ENCODE measurements at regions not wholly inside any gene's neighbourhood (a gene's known extent, or its start where the extent isn't known, plus 50 kb on each side); places are given as distances from the start of the nearest gene placed in this dataset.

- no peak for DNase-seq (ENCODE audit: low spot score)
Measured at GRCh38 chr3:28738425-28738824, 389.8 kb upstream of the AZI2 start.

GRCh38 chr3:28739647-28740046 is 391.0 kb upstream of the AZI2 start:
- no peak for DNase-seq (ENCODE audit: low spot score)

- DNase-seq (ENCODE audit: low spot score), result no peak
Measured at GRCh38 chr3:28743271-28743670, 394.6 kb upstream of the AZI2 start.

DNA sequence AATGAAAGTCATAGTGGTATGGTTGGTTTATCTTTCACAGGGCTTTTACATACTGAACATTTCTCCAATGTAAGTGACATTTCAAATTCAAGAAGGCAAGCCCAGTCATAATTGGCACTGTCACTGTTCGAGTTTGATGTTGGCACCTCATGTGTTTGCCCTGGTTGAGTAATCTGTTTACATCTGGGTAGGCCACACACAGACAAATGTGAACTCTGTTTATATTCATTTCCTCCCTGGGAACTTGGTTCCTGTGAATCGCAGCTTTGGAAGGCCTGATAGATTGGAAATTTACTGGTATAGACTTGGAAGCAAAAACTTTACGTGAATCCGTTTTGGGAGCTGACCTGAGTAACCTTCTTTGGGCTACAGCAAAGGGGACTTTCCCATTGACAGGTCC is 395.2 kb upstream of the AZI2 start:
- DNase-seq (ENCODE audit: low spot score), result no peak

GRCh38 chr3:28745436-28745835 is 396.8 kb upstream of the AZI2 start:
- DNase-seq (ENCODE audit: low spot score), result no peak

- peak; percentile 14 for DNase-seq (ENCODE audit: low spot score)
Measured at GRCh38 chr3:28745916-28746617, 397.4 kb upstream of the AZI2 start.

DNA sequence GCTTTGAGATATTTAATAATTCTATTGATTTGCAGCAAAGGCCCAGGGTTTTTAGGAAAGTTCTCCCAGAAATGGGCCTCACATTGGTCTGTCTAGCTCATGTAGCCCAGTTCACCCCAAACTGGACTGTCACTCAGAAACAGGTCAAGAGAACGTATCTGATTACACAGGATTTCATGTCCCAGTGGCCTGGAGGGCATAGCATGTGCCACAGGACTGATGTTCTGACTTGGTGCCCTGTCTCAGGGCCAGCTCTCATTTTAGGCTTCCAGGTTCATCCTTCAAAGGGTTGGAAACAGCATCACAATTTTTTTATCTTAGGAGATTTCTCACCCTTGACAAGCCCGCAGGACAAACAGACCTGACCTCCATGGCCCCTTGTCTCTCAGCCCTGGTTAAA is 398.4 kb upstream of the AZI2 start:
- no peak for DNase-seq (ENCODE audit: low spot score)

DNA sequence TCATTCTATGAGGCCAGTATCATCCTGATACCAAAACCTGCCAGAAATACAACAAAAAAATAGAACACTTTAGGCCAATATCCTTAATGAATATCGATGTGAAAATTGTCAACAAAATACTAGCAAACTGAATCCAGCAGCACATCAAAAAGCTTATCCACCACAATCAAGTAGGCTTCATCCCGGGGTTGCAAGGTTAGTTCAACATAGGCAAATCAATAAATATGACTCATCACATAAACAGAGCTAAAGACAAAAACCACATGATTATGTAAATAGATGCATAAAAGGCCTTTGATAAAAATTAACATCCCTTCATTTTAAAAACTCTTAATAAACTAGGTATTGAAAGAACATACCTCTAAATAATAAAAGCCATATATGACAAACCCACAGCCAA is 403.2 kb upstream of the AZI2 start:
- no peak for DNase-seq (ENCODE audit: low spot score)

DNA sequence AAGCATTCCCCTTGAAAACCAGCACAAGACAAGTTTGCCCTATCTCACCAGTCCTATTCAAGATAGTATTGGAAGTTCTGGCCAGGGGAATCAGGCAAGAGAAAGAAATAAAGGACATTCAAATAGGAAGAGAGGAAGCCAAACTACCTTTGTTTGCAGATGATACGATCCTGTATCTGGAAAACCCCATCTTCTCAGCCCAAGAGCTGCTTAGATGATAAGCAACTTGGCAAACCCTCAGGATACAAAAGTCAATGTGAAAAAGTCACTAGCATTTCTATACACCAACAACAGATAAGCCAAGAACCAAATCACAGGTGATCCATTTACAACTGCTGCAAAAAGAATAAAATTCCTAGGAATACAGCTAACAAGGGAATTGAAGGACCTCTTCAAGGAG is 403.7 kb upstream of the AZI2 start:
- DNase-seq (ENCODE audit: low spot score), result no peak

GRCh38 chr3:28756056-28756455 is 407.4 kb upstream of the AZI2 start:
- no peak for DNase-seq (ENCODE audit: low spot score)

GRCh38 chr3:28758115-28758514 is 409.5 kb upstream of the AZI2 start:
- no peak for DNase-seq (ENCODE audit: low spot score)

- DNase-seq (ENCODE audit: low spot score), result no peak
Measured at GRCh38 chr3:28761375-28761774, 412.8 kb upstream of the AZI2 start.

GRCh38 chr3:28765194-28765593 is 416.6 kb upstream of the AZI2 start:
- DNase-seq (ENCODE audit: low spot score), result no peak

DNA sequence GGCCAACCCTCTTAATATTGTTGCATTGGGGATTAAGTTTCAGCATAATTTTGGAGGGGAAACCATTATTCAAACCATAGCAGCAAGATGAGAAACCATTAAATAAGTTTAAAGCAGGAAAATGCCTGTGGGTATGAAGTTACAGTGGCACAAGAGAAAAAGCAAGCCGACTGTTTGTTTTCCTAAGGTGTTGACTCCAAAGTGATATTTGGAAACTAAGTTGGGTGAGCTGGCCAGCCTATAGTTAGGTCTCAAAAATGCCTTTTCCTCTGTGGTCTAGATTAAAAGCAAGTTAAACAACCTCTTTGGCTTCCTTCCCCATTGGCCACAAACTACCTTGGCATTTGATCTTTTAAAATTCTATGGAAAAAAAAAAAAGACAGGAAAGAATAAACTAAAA is 419.8 kb upstream of the AZI2 start:
- no peak for DNase-seq (ENCODE audit: low spot score)

DNA sequence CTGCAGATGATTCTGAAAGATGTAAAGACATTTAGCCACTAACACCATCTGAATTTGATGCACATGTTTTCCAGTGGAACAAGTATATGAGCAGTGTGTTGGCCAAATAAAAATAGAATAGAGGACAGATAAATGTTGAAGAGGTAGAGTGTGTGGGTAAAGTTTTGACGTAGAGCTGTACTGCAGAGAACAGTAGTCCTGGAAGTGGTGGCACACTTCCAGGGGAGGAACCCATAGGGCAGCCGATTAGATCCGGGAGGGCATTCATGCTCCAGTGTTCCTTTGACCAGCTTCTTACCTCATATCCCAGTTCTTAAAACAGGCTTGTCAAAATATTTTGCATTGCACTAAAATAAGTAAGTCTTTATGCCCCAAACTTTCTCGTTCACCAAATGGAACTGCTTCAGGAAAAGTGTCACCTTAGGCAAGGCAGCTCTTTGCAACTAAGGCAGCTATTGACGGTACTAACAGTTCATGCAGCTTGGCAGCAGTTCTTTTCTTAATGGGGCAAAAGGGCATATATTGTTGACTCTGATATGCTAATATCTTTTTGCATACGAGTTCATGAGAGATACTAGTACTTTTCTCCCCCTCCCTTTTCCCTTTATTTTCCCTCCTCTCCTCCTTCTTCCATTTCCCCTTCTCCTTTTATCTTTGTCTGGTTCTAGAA is 429.3 kb upstream of the AZI2 start:
- no peak for DNase-seq (ENCODE audit: low spot score)

DNA sequence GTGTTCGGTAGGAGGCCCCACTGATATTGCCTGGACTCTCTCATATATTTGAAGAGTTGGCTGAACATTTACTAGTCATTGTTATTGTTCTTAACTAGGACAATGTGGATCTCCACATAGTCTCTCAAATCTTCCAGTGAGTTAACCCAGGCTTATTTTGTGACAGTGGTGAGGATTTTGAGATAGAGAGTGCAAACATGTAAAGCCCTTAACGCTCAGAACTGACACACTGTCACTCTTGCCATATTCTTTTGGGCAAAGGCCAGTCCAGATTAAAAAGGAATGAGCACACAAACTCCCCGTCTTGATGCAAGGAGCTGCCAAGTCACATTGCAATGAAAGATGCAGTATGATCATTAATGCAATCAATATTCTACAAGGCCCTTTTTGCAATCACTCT is 431.9 kb upstream of the AZI2 start:
- DNase-seq (ENCODE audit: low spot score), result no peak

DNA sequence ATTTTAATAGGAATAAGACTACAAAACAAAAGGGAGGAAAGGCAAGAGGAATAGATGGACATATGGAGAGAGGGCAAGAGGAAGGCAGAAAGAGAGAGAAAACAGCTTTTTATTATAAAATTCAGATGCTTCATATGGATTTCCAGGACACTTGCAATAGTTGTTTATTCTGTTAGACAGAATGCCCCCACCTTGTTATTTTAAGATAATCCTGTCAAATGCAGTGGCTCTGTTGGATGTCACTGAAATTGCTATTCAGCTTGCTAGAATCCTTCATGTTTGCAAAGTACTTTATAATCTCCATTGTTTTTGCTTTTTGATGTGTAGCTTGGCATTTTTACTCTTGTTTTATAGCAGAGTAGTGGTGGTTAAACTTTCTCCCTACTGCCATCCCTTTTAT is 432.4 kb upstream of the AZI2 start:
- no peak for DNase-seq (ENCODE audit: low spot score)

DNA sequence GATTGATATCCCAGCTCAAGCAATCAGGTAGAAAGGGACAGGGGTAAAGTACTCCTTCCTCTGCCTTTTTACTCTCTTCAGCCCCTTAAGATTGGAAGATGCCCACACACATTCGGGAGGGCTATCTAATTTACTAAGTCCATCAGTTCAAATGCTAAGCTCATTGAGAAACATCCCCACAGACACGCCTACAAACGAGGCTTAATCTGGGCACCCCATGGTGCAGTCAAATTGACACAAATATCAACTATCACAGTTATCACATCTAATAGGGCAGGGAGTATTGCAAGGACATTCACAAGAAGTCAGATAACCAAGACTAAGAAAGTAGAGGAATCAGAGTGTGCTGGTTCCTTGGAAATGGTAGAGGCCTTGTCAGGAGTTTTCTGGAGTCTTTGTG is 437.8 kb upstream of the AZI2 start:
- DNase-seq (ENCODE audit: low spot score), result no peak

- DNase-seq (ENCODE audit: low spot score), result no peak
Measured at GRCh38 chr3:28788571-28788970, 439.9 kb upstream of the AZI2 start.

- DNase-seq (ENCODE audit: low spot score), result peak; percentile 10
Measured at GRCh38 chr3:28791713-28792255, 443.2 kb upstream of the AZI2 start.

GRCh38 chr3:28792604-28793003 is 444.0 kb upstream of the AZI2 start:
- no peak for DNase-seq (ENCODE audit: low spot score)

DNA sequence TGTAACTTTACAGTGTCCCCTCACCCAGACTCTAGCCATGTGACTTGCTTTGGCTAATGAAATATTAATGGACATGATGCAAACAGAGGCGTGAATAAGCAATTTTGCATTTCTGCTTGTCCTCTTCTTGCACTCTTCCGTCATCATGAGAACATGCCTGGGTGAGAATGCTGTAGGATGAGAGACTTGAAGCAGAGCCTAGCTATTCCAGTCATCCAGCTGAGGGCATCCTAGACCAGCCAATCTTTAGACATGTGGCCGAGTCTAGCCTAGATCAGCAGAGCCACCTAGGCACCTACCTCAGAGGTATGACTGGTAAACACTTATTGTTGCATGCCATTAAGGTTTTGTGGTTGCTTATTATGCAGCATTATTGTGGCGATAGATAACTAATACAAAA is 450.5 kb upstream of the AZI2 start:
- DNase-seq (ENCODE audit: low spot score), result peak; percentile 9

GRCh38 chr3:28800203-28800602 is 451.6 kb upstream of the AZI2 start:
- DNase-seq (ENCODE audit: low spot score), result no peak

DNA sequence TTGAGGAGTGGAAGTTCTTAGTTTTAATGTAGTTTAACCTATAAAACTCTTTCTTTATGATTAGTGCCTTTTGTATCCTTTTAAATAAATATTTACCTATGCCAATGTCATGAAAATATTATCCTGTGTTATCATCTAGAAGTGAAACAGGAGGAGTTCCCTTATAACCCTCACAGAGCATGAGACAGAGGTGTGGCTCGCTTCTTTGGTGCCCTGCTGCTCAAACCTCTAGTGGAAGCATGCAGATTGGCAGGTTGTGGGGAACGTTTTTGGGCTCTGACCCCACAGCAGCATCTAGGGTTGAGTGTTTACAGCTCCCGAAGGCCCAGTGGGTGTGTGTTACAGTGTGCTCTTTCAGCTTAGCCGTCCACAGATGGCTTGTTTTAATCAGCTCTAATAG is 459.4 kb upstream of the AZI2 start:
- DNase-seq (ENCODE audit: low spot score), result no peak
